Spleen (tissue), 7 donors: ENCODE measurements at regions not wholly inside any gene's neighbourhood (a gene's known extent, or its start where the extent isn't known, plus 50 kb on each side); places are given as distances from the start of the nearest gene placed in this dataset.

ENCODE experiments used
- CTCF ChIP-seq, 11 experiments: fragments of 200-600 bp in 7 of 11; fragments of 450-650 bp in 4 of 11; sonication (generic) in 4 of 11; IDR thresholded peaks in 8 of 11; conservative IDR thresholded peaks in 3 of 11; 1 replicate in 7 of 11; 2 replicates in 4 of 11; pipeline versions ENCODE4 v1.4.0 to v1.8.0; 2016 to 2021; ENCODE audit warnings: antibody characterized with exemption in 11 of 11, inconsistent platforms in 4 of 11, mild to moderate bottlenecking in 1 of 11
- POLR2A ChIP-seq, 3 donors: fragments of 450-650 bp; IDR thresholded peaks; one replicate each; pipeline ENCODE4 v1.5.1; 2017; ENCODE audit warnings: antibody characterized with exemption in 3 of 3, mild to moderate bottlenecking in 1 of 3
- POLR2AphosphoS5 ChIP-seq, 3 donors: sonication (generic); formaldehyde crosslinking; IDR thresholded peaks; one replicate each; pipeline ENCODE4 v1.5.1; 2017; ENCODE audit warnings: antibody characterized with exemption in 3 of 3
- donor health status: DM: no; HTN: no; CAD: no; lungs with moderate emphysema.
- donor health status: DM: no; HTN: no; CAD: no.
- donor health status: DM: no; HTN: no; CAD: no.

DNA sequence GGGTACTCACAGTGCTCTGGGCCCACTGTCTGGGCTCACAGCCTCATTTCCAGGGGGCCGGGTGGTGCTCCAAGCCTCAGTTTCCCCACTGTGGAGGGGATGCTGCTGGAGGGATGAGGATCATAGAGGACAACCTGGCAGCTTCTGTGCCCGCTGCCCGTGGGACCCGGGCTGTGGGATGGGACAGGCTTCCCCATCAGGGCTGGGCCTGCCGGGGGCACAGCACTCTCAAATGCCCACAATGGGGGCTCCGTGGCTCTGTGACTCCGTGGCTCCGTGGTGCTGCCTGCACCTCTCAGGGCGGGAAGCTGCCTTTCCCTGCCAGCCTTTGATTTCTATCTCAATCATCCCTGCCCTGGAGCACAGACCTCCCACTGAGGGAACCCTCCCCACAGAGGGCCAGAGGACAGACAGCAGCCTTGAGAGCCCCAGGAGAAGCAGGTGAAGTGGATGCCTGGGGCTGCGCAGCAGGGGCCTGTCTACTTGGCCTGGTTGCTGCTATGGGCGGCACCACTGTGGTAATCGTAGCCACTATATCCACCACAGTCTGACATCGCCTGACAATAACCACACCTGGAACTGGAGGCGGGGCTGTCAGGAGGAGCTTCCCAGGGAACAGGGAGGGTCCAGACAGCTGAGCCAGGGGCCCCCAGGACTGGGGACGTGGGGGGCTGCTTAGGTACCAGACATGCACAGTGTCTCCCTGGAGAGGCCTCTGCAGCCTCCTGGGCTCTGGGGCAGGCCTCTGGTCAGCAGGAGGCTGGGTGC is 375.9 kb downstream of the TMEM121 start:
- TF ChIP-seq POLR2A (IDR thresholded peaks at IDR 0.05) (no peak), CTCF (IDR thresholded peaks at IDR 0.05 in 8 of 11, conservative IDR thresholded peaks at IDR 0.05 in 3 of 11) (no peak), POLR2AphosphoS5 (IDR thresholded peaks at IDR 0.05) (no peak)
